ENCODE measurements at regions not wholly inside any gene's neighbourhood (a gene's known extent, or its start where the extent isn't known, plus 50 kb on each side); places are given as distances from the start of the nearest gene placed in this dataset.
"Not testable (repeated sequence)": the region's sequence is repeated elsewhere in the genome, so short reads cannot be mapped to it uniquely, and the experiment has no call there.

- not testable (repeated sequence) for H2AFZ ChIP-seq (ENCODE audit: low read length); H3K9ac ChIP-seq (ENCODE audit: low read depth, low read length, poor library complexity); H3K4me2 ChIP-seq (ENCODE audit: insufficient read depth, low read length, poor library complexity, severe bottlenecking); H3K18ac ChIP-seq (ENCODE audit: low read length); H2BK120ac ChIP-seq (ENCODE audit: low read depth, low read length); H2AK5ac ChIP-seq (ENCODE audit: low read depth, low read length); H3K36me3 ChIP-seq (replicated peaks in 1 of 2; ENCODE audit: control insufficient read depth in 2 of 2, insufficient read depth in 2 of 2, low read length in 2 of 2); H3K23ac ChIP-seq (ENCODE audit: low read depth, low read length, poor library complexity); DNase-seq (ENCODE audit: low spot score); H3K4me1 ChIP-seq (ENCODE audit: control insufficient read depth in 2 of 2, insufficient read depth in 1 of 2, low read depth in 1 of 2, low read length in 2 of 2); H3K4ac ChIP-seq (ENCODE audit: low read length); H3K4me3 ChIP-seq (ENCODE audit: low read length in 2 of 2); H2BK15ac ChIP-seq (ENCODE audit: low read length); H3K14ac ChIP-seq (ENCODE audit: low read length); H3K79me1 ChIP-seq (ENCODE audit: low read depth, low read length); H3K9me3 ChIP-seq (replicated peaks in 1 of 2; ENCODE audit: control insufficient read depth in 2 of 2, insufficient read depth in 1 of 2, low read depth in 1 of 2, low read length in 2 of 2); H4K91ac ChIP-seq (ENCODE audit: low read depth, low read length, poor library complexity); H3K27me3 ChIP-seq (ENCODE audit: control insufficient read depth in 3 of 3, insufficient read depth in 3 of 3, low read depth in 1 of 3, low read length in 3 of 3); H3K27ac ChIP-seq (replicated peaks; ENCODE audit: low read length); H4K8ac ChIP-seq (ENCODE audit: low read depth, low read length); H2BK12ac ChIP-seq (ENCODE audit: low read length); H2BK5ac ChIP-seq (ENCODE audit: low read length)
- WGBS, 2 donors (ENCODE audit: extremely low coverage in 2 of 2, insufficient read length in 2 of 2, insufficient replicate concordance in 1 of 2) = no CpG with 5 or more reads among the region's 4 CpGs
Observed at GRCh38 chr3:75901446-75901845, 116.1 kb upstream of the ZNF717 start.

GRCh38 chr3:75906555-75907112 lies 121.3 kb upstream of the ZNF717 start:
- no peak overlapping the region for H3K27ac ChIP-seq (replicated peaks; ENCODE audit: low read length)
- H3K4me1 ChIP-seq (ENCODE audit: control insufficient read depth in 2 of 2, insufficient read depth in 1 of 2, low read depth in 1 of 2, low read length in 2 of 2) = no peaks in the 10 kb centered on the region
- no peak overlapping the region for H4K8ac ChIP-seq (ENCODE audit: low read depth, low read length)
- H3K9me3 ChIP-seq (replicated peaks in 1 of 2; ENCODE audit: control insufficient read depth in 2 of 2, insufficient read depth in 1 of 2, low read depth in 1 of 2, low read length in 2 of 2) = no peaks in the 10 kb centered on the region
- peak overlapping the region; percentile 87 for H3K18ac ChIP-seq (ENCODE audit: low read length)
- H2AFZ ChIP-seq (ENCODE audit: low read length) = peak overlapping the region; percentile 77
- peaks cover 0 to 25% (median 7%) of the 10 kb centered on the region in 3 experiments for H3K27me3 ChIP-seq (ENCODE audit: control insufficient read depth in 3 of 3, insufficient read depth in 3 of 3, low read depth in 1 of 3, low read length in 3 of 3)
- peak overlapping the region; percentile 73 for H2BK12ac ChIP-seq (ENCODE audit: low read length)
- peak overlapping the region in 1 of 2 donors; percentile 84 for H3K4me3 ChIP-seq (ENCODE audit: low read length in 2 of 2)
- H2BK5ac ChIP-seq (ENCODE audit: low read length) = no peak overlapping the region
- H3K4me2 ChIP-seq (ENCODE audit: insufficient read depth, low read length, poor library complexity, severe bottlenecking) = peak overlapping the region; percentile 67
- no peak overlapping the region for H2BK120ac ChIP-seq (ENCODE audit: low read depth, low read length)
- no peak overlapping the region for H2AK5ac ChIP-seq (ENCODE audit: low read depth, low read length)
- no CpG with 5 or more reads among the region's 37 CpGs for WGBS, 2 donors (ENCODE audit: extremely low coverage in 2 of 2, insufficient read length in 2 of 2, insufficient replicate concordance in 1 of 2)
- no peak overlapping the region for H3K4ac ChIP-seq (ENCODE audit: low read length)
- H4K91ac ChIP-seq (ENCODE audit: low read depth, low read length, poor library complexity) = no peak overlapping the region
- H2BK15ac ChIP-seq (ENCODE audit: low read length) = peak overlapping the region; percentile 26
- no peaks in the 10 kb centered on the region for H3K79me1 ChIP-seq (ENCODE audit: low read depth, low read length)
- H3K14ac ChIP-seq (ENCODE audit: low read length) = peak overlapping the region; percentile 31
- H3K23ac ChIP-seq (ENCODE audit: low read depth, low read length, poor library complexity) = no peak overlapping the region
- no peaks in the 10 kb centered on the region for H3K36me3 ChIP-seq (replicated peaks in 1 of 2; ENCODE audit: control insufficient read depth in 2 of 2, insufficient read depth in 2 of 2, low read length in 2 of 2)
- DNase-seq (ENCODE audit: low spot score) = peak; percentile 48
- H3K9ac ChIP-seq (ENCODE audit: low read depth, low read length, poor library complexity) = peak overlapping the region; percentile 77

GRCh38 chr3:75913800-75914350 lies 128.5 kb upstream of the ZNF717 start:
- Histone ChIP-seq H3K36me3 (replicated peaks in 1 of 2; ENCODE audit: control insufficient read depth in 2 of 2, insufficient read depth in 2 of 2, low read length in 2 of 2) (no peaks in the 10 kb centered on the region), H3K27ac (replicated peaks; ENCODE audit: low read length) (no peak overlapping the region), H2BK12ac (ENCODE audit: low read length) (no peak overlapping the region), H3K4ac (ENCODE audit: low read length) (no peak overlapping the region), H3K4me1 (ENCODE audit: control insufficient read depth in 2 of 2, insufficient read depth in 1 of 2, low read depth in 1 of 2, low read length in 2 of 2) (no peaks in the 10 kb centered on the region), H3K4me3 (ENCODE audit: low read length in 2 of 2) (no peak overlapping the region), H2BK5ac (ENCODE audit: low read length) (no peak overlapping the region), H3K9me3 (replicated peaks in 1 of 2; ENCODE audit: control insufficient read depth in 2 of 2, insufficient read depth in 1 of 2, low read depth in 1 of 2, low read length in 2 of 2) (no peaks in the 10 kb centered on the region), H3K18ac (ENCODE audit: low read length) (no peak overlapping the region), H3K27me3 (ENCODE audit: control insufficient read depth in 3 of 3, insufficient read depth in 3 of 3, low read depth in 1 of 3, low read length in 3 of 3) (no peaks in the 10 kb centered on the region), H2BK120ac (ENCODE audit: low read depth, low read length) (no peak overlapping the region), H3K14ac (ENCODE audit: low read length) (no peak overlapping the region), H4K91ac (ENCODE audit: low read depth, low read length, poor library complexity) (no peak overlapping the region), H2AK5ac (ENCODE audit: low read depth, low read length) (no peak overlapping the region), H3K79me1 (ENCODE audit: low read depth, low read length) (no peaks in the 10 kb centered on the region), H4K8ac (ENCODE audit: low read depth, low read length) (no peak overlapping the region), H2BK15ac (ENCODE audit: low read length) (no peak overlapping the region), H2AFZ (ENCODE audit: low read length) (no peak overlapping the region), H3K9ac (ENCODE audit: low read depth, low read length, poor library complexity) (no peak overlapping the region), H3K23ac (ENCODE audit: low read depth, low read length, poor library complexity) (no peak overlapping the region), H3K4me2 (ENCODE audit: insufficient read depth, low read length, poor library complexity, severe bottlenecking) (no peak overlapping the region)
- no peak for DNase-seq (ENCODE audit: low spot score)
- no CpG with 5 or more reads among the region's 2 CpGs for WGBS, 2 donors (ENCODE audit: extremely low coverage in 2 of 2, insufficient read length in 2 of 2, insufficient replicate concordance in 1 of 2)

GRCh38 chr3:75914741-75915140 lies 129.4 kb upstream of the ZNF717 start:
- H3K14ac ChIP-seq (ENCODE audit: low read length); H4K8ac ChIP-seq (ENCODE audit: low read depth, low read length); H3K36me3 ChIP-seq (replicated peaks in 1 of 2; ENCODE audit: control insufficient read depth in 2 of 2, insufficient read depth in 2 of 2, low read length in 2 of 2); H2BK12ac ChIP-seq (ENCODE audit: low read length); H2BK5ac ChIP-seq (ENCODE audit: low read length); H3K4me3 ChIP-seq (ENCODE audit: low read length in 2 of 2); H3K4me2 ChIP-seq (ENCODE audit: insufficient read depth, low read length, poor library complexity, severe bottlenecking); H3K18ac ChIP-seq (ENCODE audit: low read length); H2BK120ac ChIP-seq (ENCODE audit: low read depth, low read length); H3K79me1 ChIP-seq (ENCODE audit: low read depth, low read length); H3K9ac ChIP-seq (ENCODE audit: low read depth, low read length, poor library complexity); H2AK5ac ChIP-seq (ENCODE audit: low read depth, low read length); H3K27ac ChIP-seq (replicated peaks; ENCODE audit: low read length); H3K4me1 ChIP-seq (ENCODE audit: control insufficient read depth in 2 of 2, insufficient read depth in 1 of 2, low read depth in 1 of 2, low read length in 2 of 2); H3K23ac ChIP-seq (ENCODE audit: low read depth, low read length, poor library complexity); H3K9me3 ChIP-seq (replicated peaks in 1 of 2; ENCODE audit: control insufficient read depth in 2 of 2, insufficient read depth in 1 of 2, low read depth in 1 of 2, low read length in 2 of 2); H3K27me3 ChIP-seq (ENCODE audit: control insufficient read depth in 3 of 3, insufficient read depth in 3 of 3, low read depth in 1 of 3, low read length in 3 of 3); H4K91ac ChIP-seq (ENCODE audit: low read depth, low read length, poor library complexity); H2AFZ ChIP-seq (ENCODE audit: low read length); DNase-seq (ENCODE audit: low spot score); H2BK15ac ChIP-seq (ENCODE audit: low read length); H3K4ac ChIP-seq (ENCODE audit: low read length): not testable (repeated sequence)
- no CpG with 5 or more reads among the region's 3 CpGs for WGBS, 2 donors (ENCODE audit: extremely low coverage in 2 of 2, insufficient read length in 2 of 2, insufficient replicate concordance in 1 of 2)

Measured in neuronal stem cell (in vitro differentiated cells).